HG03439 (cell line): ENCODE measurements at regions not wholly inside any gene's neighbourhood (a gene's known extent, or its start where the extent isn't known, plus 50 kb on each side); places are given as distances from the start of the nearest gene placed in this dataset.
"Not testable (repeated sequence)": the region's sequence is repeated elsewhere in the genome, so short reads cannot be mapped to it uniquely, and the experiment has no call there.

Source experiments
- ATAC-seq: cut with Tn5 transposase; IDR thresholded peaks from one replicate; pipeline ENCODE4 v1.9.1; 2021; ENCODE audit warnings: mild to moderate bottlenecking, moderate library complexity; ENCODE audit not compliant: unreplicated experiment

GRCh38 chr9:72433616-72434267, 68.7 kb upstream of the ZFAND5 start:
- ATAC-seq: not testable (repeated sequence)

DNA sequence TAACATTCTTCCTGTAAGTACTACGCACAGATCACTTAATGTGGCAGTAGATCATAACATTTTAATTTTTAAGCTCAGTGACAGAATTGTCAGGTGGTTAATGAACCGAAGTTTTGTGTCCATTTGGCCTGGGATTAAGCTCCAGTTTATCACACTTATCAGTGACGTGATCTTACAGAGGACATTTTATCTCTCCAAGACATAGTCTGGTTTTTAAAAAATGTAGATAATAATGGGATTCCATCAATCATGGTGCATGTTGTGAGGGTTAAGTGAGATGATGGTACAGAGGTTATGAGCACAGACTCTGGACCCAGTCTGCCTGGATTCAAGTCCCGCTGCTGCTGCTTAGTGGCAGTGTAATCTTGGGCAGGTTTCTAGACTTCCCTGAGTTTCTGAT, 66.0 kb upstream of the ZFAND5 start:
- ATAC-seq: no peak

- no peak for ATAC-seq
These were observed 63.3 kb upstream of the ZFAND5 start for GRCh38 chr9:72428329-72428728.

DNA sequence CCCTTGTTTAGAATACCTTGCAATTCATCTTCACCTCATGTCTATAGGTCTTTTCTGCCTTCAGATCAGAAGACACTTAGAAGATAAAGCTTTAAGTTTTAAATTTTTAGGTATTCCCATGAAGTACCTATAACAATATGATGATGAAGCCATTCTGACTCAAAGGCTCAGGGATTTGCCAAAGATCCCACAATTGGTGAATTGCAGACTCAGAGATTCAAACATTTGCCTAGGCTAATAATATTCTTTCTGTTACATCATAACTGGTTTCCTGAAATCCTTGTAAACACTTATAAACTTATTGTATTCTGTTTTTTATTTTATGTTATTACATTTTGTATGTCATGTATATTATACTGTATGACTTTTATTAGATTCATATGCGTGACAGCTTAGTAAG, 62.8 kb upstream of the ZFAND5 start:
- ATAC-seq: no peak

DNA sequence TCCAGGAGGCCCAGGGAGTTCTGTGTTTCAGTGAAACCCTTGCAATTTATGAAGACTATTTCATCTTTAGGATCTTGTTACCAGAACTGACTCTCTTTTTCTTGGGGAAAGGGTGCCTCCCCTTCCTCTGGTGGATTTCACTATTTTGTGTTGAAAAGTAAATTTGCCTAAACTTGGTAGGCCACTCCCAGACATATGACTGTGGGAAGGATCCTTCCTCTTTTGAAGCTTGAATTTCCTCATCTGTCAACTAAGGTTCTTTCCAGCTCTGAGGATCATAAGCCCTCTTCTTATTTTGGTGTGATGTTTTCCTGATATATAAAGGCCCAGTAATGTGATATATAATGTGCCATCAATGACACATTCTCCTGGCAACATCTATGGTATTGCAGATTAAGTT, 59.1 kb upstream of the ZFAND5 start:
- ATAC-seq: no peak

GRCh38 chr9:72422214-72422613, 57.2 kb upstream of the ZFAND5 start:
- ATAC-seq: no peak

GRCh38 chr9:72420783-72421182, 55.8 kb upstream of the ZFAND5 start:
- ATAC-seq: no peak

GRCh38 chr9:72415948-72416347, 50.9 kb upstream of the ZFAND5 start:
- no peak for ATAC-seq

DNA sequence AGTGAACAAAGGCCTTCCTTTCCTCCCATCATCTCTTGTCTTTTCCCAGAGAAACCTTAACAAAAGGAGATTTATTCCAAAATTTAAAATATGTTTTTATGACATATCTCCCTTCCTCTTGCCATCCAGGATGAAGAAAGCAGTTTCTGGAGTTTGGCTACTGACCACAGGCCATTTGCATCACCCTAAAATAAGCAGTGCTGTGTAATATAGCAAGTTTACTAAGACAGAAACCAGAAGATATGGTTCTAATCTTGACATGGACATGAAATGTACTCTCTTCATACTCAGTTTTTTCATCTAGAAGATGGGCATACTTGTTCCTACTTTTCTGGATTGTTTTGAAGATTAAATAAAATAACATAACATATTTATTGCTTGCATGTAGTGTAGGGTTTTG, 50.2 kb upstream of the ZFAND5 start:
- peak; percentile 54 for ATAC-seq
